ENCODE measurements at regions not wholly inside any gene's neighbourhood (a gene's known extent, or its start where the extent isn't known, plus 50 kb on each side); places are given as distances from the start of the nearest gene placed in this dataset.

- H3K27me3 ChIP-seq (ENCODE audit: control insufficient read depth in 2 of 2, insufficient read depth in 2 of 2, low read length in 2 of 2), result no peaks in the 10 kb centered on the region
- no peak for DNase-seq (ENCODE audit: low read depth, low spot score)
- H3K4me3 ChIP-seq (replicated peaks in 1 of 3; ENCODE audit: insufficient read depth in 1 of 3, low read depth in 1 of 3, low read length in 3 of 3), result no peak overlapping the region
- no peaks in the 10 kb centered on the region for H4K20me1 ChIP-seq (replicated peaks; ENCODE audit: control insufficient read depth, extremely low read depth, insufficient read depth, low read length)
- intact Hi-C loops (cut with micrococcal nuclease) (no loop called here), dilution Hi-C loops (cut with MboI; ENCODE audit: extremely low pct_ligation_motif_present, low sequenced_read_pairs) (no loop called here)
- no peak overlapping the region for H3K27ac ChIP-seq (ENCODE audit: insufficient read depth, low read depth, low read length)
- H3K36me3 ChIP-seq (ENCODE audit: control insufficient read depth in 2 of 2, extremely low read depth in 1 of 2, insufficient read depth in 2 of 2, low read length in 2 of 2), result no peaks in the 10 kb centered on the region
- TF ChIP-seq JUN (IDR thresholded peaks at IDR 0.05; ENCODE audit: borderline replicate concordance, insufficient read depth, insufficient read length, low read depth) (no peak), GATA2 (IDR thresholded peaks at IDR 0.05; ENCODE audit: insufficient read depth, insufficient read length, low read depth, low read length) (no peak), POLR2AphosphoS5 (IDR thresholded peaks at IDR 0.05; ENCODE audit: insufficient read depth, low read depth, low read length) (no peak), POLR2A (IDR thresholded peaks at IDR 0.05; ENCODE audit: low read depth, low read length) (no peak), CTCF (IDR thresholded peaks at IDR 0.05; ENCODE audit: extremely low read depth in 1 of 2, insufficient read depth in 1 of 2, low read depth in 1 of 2, low read length in 2 of 2) (no peak), FOS (IDR thresholded peaks at IDR 0.05; ENCODE audit: borderline replicate concordance, insufficient read depth, low read length) (no peak)
- H3K9me1 ChIP-seq (replicated peaks; ENCODE audit: control insufficient read depth, extremely low read depth, insufficient read depth, low read length), result no peaks in the 10 kb centered on the region
- FAIRE-seq, result no peak
- no peaks in the 10 kb centered on the region for H3K4me1 ChIP-seq (ENCODE audit: control insufficient read depth, extremely low read depth, insufficient read depth, low read length)
- CTCF ChIA-PET, result no interaction called here
- H3K9me3 ChIP-seq (replicated peaks; ENCODE audit: control insufficient read depth, insufficient read depth, low read length), result no peaks in the 10 kb centered on the region
- no peak overlapping the region for H2AFZ ChIP-seq (ENCODE audit: low read depth, low read length)
- H3K79me2 ChIP-seq (ENCODE audit: control insufficient read depth, insufficient read depth, low read length), result no peaks in the 10 kb centered on the region
- no peak overlapping the region for H3K4me2 ChIP-seq (ENCODE audit: insufficient read depth, low read length)
- no peak overlapping the region for H3K9ac ChIP-seq (replicated peaks; ENCODE audit: extremely low read depth, insufficient read depth, low read length)
- POLR2A ChIA-PET, result no interaction called here
- BruUV-seq (replicated peaks), result no TSS peak
Observed at GRCh38 chr17:70772761-70773160, 603.4 kb downstream of the KCNJ2 start.

GRCh38 chr17:70773258-70773657 is 603.9 kb downstream of the KCNJ2 start:
- Histone ChIP-seq H2AFZ (ENCODE audit: low read depth, low read length) (no peak overlapping the region), H3K4me3 (replicated peaks in 1 of 3; ENCODE audit: insufficient read depth in 1 of 3, low read depth in 1 of 3, low read length in 3 of 3) (no peak overlapping the region), H3K9me1 (replicated peaks; ENCODE audit: control insufficient read depth, extremely low read depth, insufficient read depth, low read length) (no peaks in the 10 kb centered on the region), H3K4me1 (ENCODE audit: control insufficient read depth, extremely low read depth, insufficient read depth, low read length) (no peaks in the 10 kb centered on the region), H3K9me3 (replicated peaks; ENCODE audit: control insufficient read depth, insufficient read depth, low read length) (no peaks in the 10 kb centered on the region), H3K79me2 (ENCODE audit: control insufficient read depth, insufficient read depth, low read length) (no peaks in the 10 kb centered on the region), H3K27ac (ENCODE audit: insufficient read depth, low read depth, low read length) (no peak overlapping the region), H3K9ac (replicated peaks; ENCODE audit: extremely low read depth, insufficient read depth, low read length) (no peak overlapping the region), H3K27me3 (ENCODE audit: control insufficient read depth in 2 of 2, insufficient read depth in 2 of 2, low read length in 2 of 2) (no peaks in the 10 kb centered on the region), H4K20me1 (replicated peaks; ENCODE audit: control insufficient read depth, extremely low read depth, insufficient read depth, low read length) (no peaks in the 10 kb centered on the region), H3K4me2 (ENCODE audit: insufficient read depth, low read length) (no peak overlapping the region), H3K36me3 (ENCODE audit: control insufficient read depth in 2 of 2, extremely low read depth in 1 of 2, insufficient read depth in 2 of 2, low read length in 2 of 2) (no peaks in the 10 kb centered on the region)
- intact Hi-C loops (cut with micrococcal nuclease) (no loop called here), dilution Hi-C loops (cut with MboI; ENCODE audit: extremely low pct_ligation_motif_present, low sequenced_read_pairs) (no loop called here)
- FAIRE-seq (no peak), DNase-seq (ENCODE audit: low read depth, low spot score) (no peak)
- BruUV-seq (replicated peaks), result no TSS peak
- TF ChIP-seq JUN (IDR thresholded peaks at IDR 0.05; ENCODE audit: borderline replicate concordance, insufficient read depth, insufficient read length, low read depth), result no peak
- ChIA-PET POLR2A (no interaction called here), CTCF (no interaction called here)

All from endothelial cell of umbilical vein (primary cell).